ENCODE measurements at regions not wholly inside any gene's neighbourhood (a gene's known extent, or its start where the extent isn't known, plus 50 kb on each side); places are given as distances from the start of the nearest gene placed in this dataset.

DNA sequence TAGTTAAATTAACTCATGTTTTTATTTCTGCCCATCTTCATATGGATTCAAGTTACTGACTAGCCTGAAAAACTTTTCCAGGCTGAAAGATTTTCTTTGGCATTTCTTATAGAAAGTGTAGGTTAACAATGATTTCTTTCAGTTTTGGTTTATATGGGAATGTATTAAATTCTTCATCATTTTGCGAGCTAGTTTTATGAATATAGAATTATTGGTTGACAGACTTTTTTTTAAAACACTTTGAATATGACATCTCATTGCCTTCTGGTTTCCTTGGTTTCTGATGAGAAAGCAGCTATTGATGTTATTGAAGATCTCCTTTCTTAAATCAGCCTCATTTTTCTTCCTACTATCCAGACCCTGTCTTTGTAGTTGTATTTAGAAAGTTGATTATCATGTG, 211.0 kb upstream of the AKR1E2 start:
- no peaks in the 10 kb centered on the region for H3K9me3 ChIP-seq
- no peaks in the 10 kb centered on the region for H3K36me3 ChIP-seq
- no peak overlapping the region for H3K4me3 ChIP-seq
- 98 to 100% (median 100%) methylated on average over 1 of the region's 1 CpG for WGBS, 3 donors
- DNase-seq: no peak
- no peak overlapping the region for H3K27ac ChIP-seq
- H3K27me3 ChIP-seq: no peaks in the 10 kb centered on the region
- intact Hi-C loops (cut with DNase I): no loop called here
- TF ChIP-seq, protein P1, sequence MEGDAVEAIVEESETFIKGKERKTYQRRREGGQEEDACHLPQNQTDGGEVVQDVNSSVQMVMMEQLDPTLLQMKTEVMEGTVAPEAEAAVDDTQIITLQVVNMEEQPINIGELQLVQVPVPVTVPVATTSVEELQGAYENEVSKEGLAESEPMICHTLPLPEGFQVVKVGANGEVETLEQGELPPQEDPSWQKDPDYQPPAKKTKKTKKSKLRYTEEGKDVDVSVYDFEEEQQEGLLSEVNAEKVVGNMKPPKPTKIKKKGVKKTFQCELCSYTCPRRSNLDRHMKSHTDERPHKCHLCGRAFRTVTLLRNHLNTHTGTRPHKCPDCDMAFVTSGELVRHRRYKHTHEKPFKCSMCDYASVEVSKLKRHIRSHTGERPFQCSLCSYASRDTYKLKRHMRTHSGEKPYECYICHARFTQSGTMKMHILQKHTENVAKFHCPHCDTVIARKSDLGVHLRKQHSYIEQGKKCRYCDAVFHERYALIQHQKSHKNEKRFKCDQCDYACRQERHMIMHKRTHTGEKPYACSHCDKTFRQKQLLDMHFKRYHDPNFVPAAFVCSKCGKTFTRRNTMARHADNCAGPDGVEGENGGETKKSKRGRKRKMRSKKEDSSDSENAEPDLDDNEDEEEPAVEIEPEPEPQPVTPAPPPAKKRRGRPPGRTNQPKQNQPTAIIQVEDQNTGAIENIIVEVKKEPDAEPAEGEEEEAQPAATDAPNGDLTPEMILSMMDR (IDR thresholded peaks at IDR 0.05): no peak
- TF ChIP-seq EP300 (IDR thresholded peaks at IDR 0.05) (no peak), POLR2A (IDR thresholded peaks at IDR 0.05) (no peak)
- H3K4me1 ChIP-seq (ENCODE audit: insufficient read depth): no peaks in the 10 kb centered on the region

DNA sequence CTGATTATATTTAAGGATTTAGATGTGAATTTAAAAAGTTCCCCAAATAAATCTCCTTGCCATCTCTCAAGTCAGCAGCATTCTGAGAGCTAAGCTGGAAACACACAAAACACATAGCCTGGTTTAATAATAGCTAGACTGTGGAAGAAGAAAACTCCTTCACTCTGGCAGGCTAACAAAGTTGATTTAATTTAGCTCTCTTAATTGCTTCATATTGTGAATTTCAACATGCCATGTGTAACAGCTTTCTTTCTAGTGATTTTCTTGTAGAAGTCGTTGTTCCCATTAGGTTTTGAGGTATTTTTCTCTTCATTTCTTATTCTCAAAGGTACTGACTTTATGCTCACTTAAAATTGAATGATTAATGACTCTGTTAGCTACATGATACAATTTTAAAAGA, 216.8 kb upstream of the AKR1E2 start:
- intact Hi-C loops (cut with DNase I): no loop called here
- no peaks in the 10 kb centered on the region for H3K27me3 ChIP-seq
- H3K9me3 ChIP-seq: no peaks in the 10 kb centered on the region
- TF ChIP-seq, protein P1 (IDR thresholded peaks at IDR 0.05): no peak
- no peak for TF ChIP-seq POLR2A (IDR thresholded peaks at IDR 0.05)
- TF ChIP-seq EP300 (IDR thresholded peaks at IDR 0.05): no peak
- H3K36me3 ChIP-seq: no peaks in the 10 kb centered on the region
- H3K27ac ChIP-seq: no peak overlapping the region
- 53 to 73% (median 62%) methylated on average over 1 of the region's 1 CpG for WGBS, 3 donors
- DNase-seq: no peak
- no peaks in the 10 kb centered on the region for H3K4me1 ChIP-seq (ENCODE audit: insufficient read depth)
- H3K4me3 ChIP-seq: no peak overlapping the region

DNA sequence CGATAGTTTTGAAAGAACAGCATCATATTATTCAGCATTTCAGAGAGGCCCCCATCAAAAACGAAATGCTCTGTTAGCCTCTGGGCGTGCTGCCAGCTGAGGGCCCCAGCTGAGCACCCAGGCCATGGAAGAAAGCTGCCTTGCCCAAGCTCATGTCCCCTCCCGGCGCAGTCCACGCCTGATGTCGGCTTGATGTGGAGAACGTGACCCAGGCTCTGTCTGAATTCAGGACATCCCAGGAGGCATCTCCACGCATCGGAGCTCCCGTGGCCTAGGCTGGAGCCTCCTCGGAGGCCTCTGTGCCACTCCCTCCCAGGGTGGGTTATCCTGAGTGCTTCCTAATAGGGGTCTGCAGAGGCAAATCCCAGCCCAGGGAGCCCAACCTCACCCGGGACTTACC, 218.3 kb upstream of the AKR1E2 start:
- Histone ChIP-seq H3K27ac (no peak overlapping the region), H3K4me1 (ENCODE audit: insufficient read depth) (no peaks in the 10 kb centered on the region), H3K9me3 (no peaks in the 10 kb centered on the region), H3K4me3 (no peak overlapping the region), H3K36me3 (no peaks in the 10 kb centered on the region), H3K27me3 (no peaks in the 10 kb centered on the region)
- TF ChIP-seq, protein P1 (IDR thresholded peaks at IDR 0.05): no peak
- TF ChIP-seq POLR2A (IDR thresholded peaks at IDR 0.05): no peak
- TF ChIP-seq EP300 (IDR thresholded peaks at IDR 0.05): no peak
- 80 to 93% (median 89%) methylated on average over 13 of the region's 13 CpGs for WGBS, 3 donors
- intact Hi-C loops (cut with DNase I): no loop called here
- no peak for DNase-seq

DNA sequence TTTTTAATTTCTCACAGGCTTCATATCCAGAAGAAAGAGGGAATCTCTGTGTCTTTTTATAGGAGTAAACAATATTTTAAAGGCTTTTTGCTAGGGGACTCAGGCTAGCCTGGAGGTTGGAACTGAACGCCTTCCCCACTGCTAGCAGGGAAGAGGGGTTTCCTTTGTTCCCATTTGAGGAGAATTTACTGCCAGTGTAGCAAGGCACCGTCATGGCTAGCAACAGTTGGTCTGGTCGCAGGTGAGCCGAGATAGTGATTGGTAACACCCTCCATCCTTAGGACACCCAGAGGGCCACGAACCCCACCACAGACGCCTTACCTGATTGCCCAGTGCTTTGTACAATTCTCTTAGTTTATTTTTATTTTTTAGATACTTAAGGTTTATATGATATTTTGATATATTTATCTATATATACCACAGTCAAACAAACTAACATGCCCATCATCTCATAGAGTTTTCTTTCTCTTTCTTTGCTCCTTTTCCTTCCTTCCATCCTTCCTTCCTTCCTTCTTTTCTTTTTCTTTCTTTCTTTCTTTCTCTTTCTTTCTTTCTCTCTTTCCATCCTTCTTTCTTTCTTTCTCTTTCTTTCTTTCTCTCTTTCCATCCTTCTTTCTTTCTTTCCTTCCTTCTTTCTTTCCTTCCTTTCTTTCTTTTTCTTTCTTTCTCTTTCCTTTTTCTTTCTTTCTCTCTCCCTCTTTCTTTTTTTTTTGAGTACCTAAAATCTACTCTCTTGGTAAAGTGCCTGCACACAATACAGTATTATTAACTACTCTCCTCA, 219.0 kb upstream of the AKR1E2 start:
- H3K36me3 ChIP-seq: no peaks in the 10 kb centered on the region
- H3K4me1 ChIP-seq (ENCODE audit: insufficient read depth): no peaks in the 10 kb centered on the region
- no peaks in the 10 kb centered on the region for H3K27me3 ChIP-seq
- no peak overlapping the region for H3K27ac ChIP-seq
- intact Hi-C loops (cut with DNase I): no loop called here
- H3K4me3 ChIP-seq: no peak overlapping the region
- no peaks in the 10 kb centered on the region for H3K9me3 ChIP-seq
- TF ChIP-seq POLR2A (IDR thresholded peaks at IDR 0.05) (no peak), EP300 (IDR thresholded peaks at IDR 0.05) (no peak)
- TF ChIP-seq, protein P1 (IDR thresholded peaks at IDR 0.05): no peak
- 87 to 93% (median 89%) methylated on average over 6 of the region's 6 CpGs for WGBS, 3 donors
- no peak for DNase-seq
